ENCODE measurements at regions not wholly inside any gene's neighbourhood (a gene's known extent, or its start where the extent isn't known, plus 50 kb on each side); places are given as distances from the start of the nearest gene placed in this dataset.

- no peak overlapping the region for H3K9ac ChIP-seq (ENCODE audit: low read length)
- H3K79me2 ChIP-seq (replicated peaks; ENCODE audit: insufficient read depth, low read length), result no peaks in the 10 kb centered on the region
- no peak overlapping the region for H3K4me2 ChIP-seq (ENCODE audit: low read length)
These were observed 94.6 kb upstream of the PELI1 start for GRCh38 chr2:64238799-64239198.

GRCh38 chr2:64243081-64244036 is 99.1 kb upstream of the PELI1 start:
- Histone ChIP-seq H3K4me3 (ENCODE audit: low read length) (no peak overlapping the region), H3K27me3 (ENCODE audit: insufficient read depth, low read depth, low read length) (no peaks in the 10 kb centered on the region), H3K9me2 (ENCODE audit: insufficient read depth, low read length) (no peaks in the 10 kb centered on the region), H3K9ac (ENCODE audit: low read length) (no peak overlapping the region), H2AFZ (ENCODE audit: low read depth, low read length) (no peak overlapping the region), H3K27ac (ENCODE audit: low read length) (no peak overlapping the region), H3K4me2 (ENCODE audit: low read length) (no peak overlapping the region), H3K79me2 (replicated peaks; ENCODE audit: insufficient read depth, low read length) (no peaks in the 10 kb centered on the region), H3F3A (ENCODE audit: insufficient read depth, low read length, poor library complexity, severe bottlenecking) (no peaks in the 10 kb centered on the region), H4K20me1 (ENCODE audit: insufficient read depth) (no peaks in the 10 kb centered on the region), H3K36me3 (ENCODE audit: insufficient read depth, low read length) (no peaks in the 10 kb centered on the region), H3K9me3 (ENCODE audit: low read length) (no peaks in the 10 kb centered on the region)
- TF ChIP-seq EP300 (conservative IDR thresholded peaks at IDR 0.05; ENCODE audit: poor library complexity, severe bottlenecking) (no peak), RAD21 (conservative IDR thresholded peaks at IDR 0.05) (no peak), REST (IDR thresholded peaks at IDR 0.05; ENCODE audit: borderline replicate concordance) (no peak), SMC3 (conservative IDR thresholded peaks at IDR 0.05; ENCODE audit: poor library complexity) (no peak), TAF1 (IDR thresholded peaks at IDR 0.05; ENCODE audit: low read depth) (no peak), POLR2AphosphoS5 (IDR thresholded peaks at IDR 0.05) (no peak)
- TF ChIP-seq, protein P1, sequence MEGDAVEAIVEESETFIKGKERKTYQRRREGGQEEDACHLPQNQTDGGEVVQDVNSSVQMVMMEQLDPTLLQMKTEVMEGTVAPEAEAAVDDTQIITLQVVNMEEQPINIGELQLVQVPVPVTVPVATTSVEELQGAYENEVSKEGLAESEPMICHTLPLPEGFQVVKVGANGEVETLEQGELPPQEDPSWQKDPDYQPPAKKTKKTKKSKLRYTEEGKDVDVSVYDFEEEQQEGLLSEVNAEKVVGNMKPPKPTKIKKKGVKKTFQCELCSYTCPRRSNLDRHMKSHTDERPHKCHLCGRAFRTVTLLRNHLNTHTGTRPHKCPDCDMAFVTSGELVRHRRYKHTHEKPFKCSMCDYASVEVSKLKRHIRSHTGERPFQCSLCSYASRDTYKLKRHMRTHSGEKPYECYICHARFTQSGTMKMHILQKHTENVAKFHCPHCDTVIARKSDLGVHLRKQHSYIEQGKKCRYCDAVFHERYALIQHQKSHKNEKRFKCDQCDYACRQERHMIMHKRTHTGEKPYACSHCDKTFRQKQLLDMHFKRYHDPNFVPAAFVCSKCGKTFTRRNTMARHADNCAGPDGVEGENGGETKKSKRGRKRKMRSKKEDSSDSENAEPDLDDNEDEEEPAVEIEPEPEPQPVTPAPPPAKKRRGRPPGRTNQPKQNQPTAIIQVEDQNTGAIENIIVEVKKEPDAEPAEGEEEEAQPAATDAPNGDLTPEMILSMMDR (IDR thresholded peaks at IDR 0.05; ENCODE audit: poor library complexity, severe bottlenecking), result no peak

More at GRCh38 chr2:64238799-64239198, 94.6 kb upstream of the PELI1 start:
- Histone ChIP-seq H3K9me3 (ENCODE audit: low read length) (no peaks in the 10 kb centered on the region), H3K27ac (ENCODE audit: low read length) (no peak overlapping the region), H3K9me2 (ENCODE audit: insufficient read depth, low read length) (no peaks in the 10 kb centered on the region), H2AFZ (ENCODE audit: low read depth, low read length) (no peak overlapping the region), H4K20me1 (ENCODE audit: insufficient read depth) (no peaks in the 10 kb centered on the region), H3K4me3 (ENCODE audit: low read length) (no peak overlapping the region), H3K27me3 (ENCODE audit: insufficient read depth, low read depth, low read length) (no peaks in the 10 kb centered on the region), H3F3A (ENCODE audit: insufficient read depth, low read length, poor library complexity, severe bottlenecking) (no peaks in the 10 kb centered on the region), H3K36me3 (ENCODE audit: insufficient read depth, low read length) (no peaks in the 10 kb centered on the region)
- TF ChIP-seq, protein P1 (IDR thresholded peaks at IDR 0.05; ENCODE audit: poor library complexity, severe bottlenecking), result no peak
- TF ChIP-seq TAF1 (IDR thresholded peaks at IDR 0.05; ENCODE audit: low read depth) (no peak), EZH2 (IDR thresholded peaks at IDR 0.05; ENCODE audit: borderline replicate concordance, insufficient read depth, low read length, poor library complexity, severe bottlenecking) (no peak), POLR2AphosphoS5 (IDR thresholded peaks at IDR 0.05) (no peak), EP300 (conservative IDR thresholded peaks at IDR 0.05; ENCODE audit: poor library complexity, severe bottlenecking) (no peak), SMC3 (conservative IDR thresholded peaks at IDR 0.05; ENCODE audit: poor library complexity) (no peak), MXI1 (conservative IDR thresholded peaks at IDR 0.05; ENCODE audit: poor library complexity, severe bottlenecking) (no peak), REST (IDR thresholded peaks at IDR 0.05; ENCODE audit: borderline replicate concordance) (no peak), RAD21 (conservative IDR thresholded peaks at IDR 0.05) (no peak)
